Astrocyte of the cerebellum (primary cell): ENCODE measurements at regions not wholly inside any gene's neighbourhood (a gene's known extent, or its start where the extent isn't known, plus 50 kb on each side); places are given as distances from the start of the nearest gene placed in this dataset.
"Not testable (repeated sequence)": the region's sequence is repeated elsewhere in the genome, so short reads cannot be mapped to it uniquely, and the experiment has no call there.

Experiments
- DNase-seq: peaks from one replicate; pipeline ENCODE4 v3.0.0-alpha.2; 2011; ENCODE audit warnings: low read depth
- H3K4me3 ChIP-seq: 2 replicates; pipeline ENCODE4 v1.5.1; 2011; ENCODE audit warnings: mild to moderate bottlenecking, low read depth, low read length, moderate library complexity
- in situ Hi-C: cut with HindIII; loops from 2 replicates; pipeline ENCODE4 v1.10.0; 2017; ENCODE audit warnings: low sequenced_read_pairs
- TF ChIP-seq, protein P1 (sequence below): IDR thresholded peaks from 2 replicates; pipeline ENCODE4 v1.5.1; 2012; ENCODE audit warnings: low read length, low read depth, moderate library complexity, mild to moderate bottlenecking; ENCODE audit errors: missing control alignments

DNA sequence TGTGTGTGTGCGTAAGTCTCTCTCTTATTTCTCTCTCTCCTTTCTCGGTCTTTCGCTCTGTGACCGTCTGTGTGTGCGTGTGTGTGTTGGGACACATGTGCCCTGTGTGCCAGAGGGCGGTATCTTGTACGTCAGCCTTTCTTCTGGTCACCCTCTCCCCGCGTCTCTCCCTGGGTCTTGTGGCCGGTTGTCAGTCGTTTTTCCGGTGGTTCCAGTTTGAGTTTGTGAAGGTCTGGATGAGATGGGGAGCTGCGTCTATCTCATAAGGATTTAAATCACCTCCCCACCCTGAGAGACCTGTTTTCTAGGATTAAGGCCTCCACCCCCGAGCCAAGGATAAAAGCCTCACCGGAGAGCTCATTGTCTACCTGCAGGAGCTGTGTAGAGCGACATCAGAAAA lies 295.5 kb upstream of the ZNF337 start:
- TF ChIP-seq, protein P1, sequence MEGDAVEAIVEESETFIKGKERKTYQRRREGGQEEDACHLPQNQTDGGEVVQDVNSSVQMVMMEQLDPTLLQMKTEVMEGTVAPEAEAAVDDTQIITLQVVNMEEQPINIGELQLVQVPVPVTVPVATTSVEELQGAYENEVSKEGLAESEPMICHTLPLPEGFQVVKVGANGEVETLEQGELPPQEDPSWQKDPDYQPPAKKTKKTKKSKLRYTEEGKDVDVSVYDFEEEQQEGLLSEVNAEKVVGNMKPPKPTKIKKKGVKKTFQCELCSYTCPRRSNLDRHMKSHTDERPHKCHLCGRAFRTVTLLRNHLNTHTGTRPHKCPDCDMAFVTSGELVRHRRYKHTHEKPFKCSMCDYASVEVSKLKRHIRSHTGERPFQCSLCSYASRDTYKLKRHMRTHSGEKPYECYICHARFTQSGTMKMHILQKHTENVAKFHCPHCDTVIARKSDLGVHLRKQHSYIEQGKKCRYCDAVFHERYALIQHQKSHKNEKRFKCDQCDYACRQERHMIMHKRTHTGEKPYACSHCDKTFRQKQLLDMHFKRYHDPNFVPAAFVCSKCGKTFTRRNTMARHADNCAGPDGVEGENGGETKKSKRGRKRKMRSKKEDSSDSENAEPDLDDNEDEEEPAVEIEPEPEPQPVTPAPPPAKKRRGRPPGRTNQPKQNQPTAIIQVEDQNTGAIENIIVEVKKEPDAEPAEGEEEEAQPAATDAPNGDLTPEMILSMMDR: no peak
- H3K4me3 ChIP-seq: no peak overlapping the region
- in situ Hi-C loops: no loop called here
- DNase-seq: no peak

DNA sequence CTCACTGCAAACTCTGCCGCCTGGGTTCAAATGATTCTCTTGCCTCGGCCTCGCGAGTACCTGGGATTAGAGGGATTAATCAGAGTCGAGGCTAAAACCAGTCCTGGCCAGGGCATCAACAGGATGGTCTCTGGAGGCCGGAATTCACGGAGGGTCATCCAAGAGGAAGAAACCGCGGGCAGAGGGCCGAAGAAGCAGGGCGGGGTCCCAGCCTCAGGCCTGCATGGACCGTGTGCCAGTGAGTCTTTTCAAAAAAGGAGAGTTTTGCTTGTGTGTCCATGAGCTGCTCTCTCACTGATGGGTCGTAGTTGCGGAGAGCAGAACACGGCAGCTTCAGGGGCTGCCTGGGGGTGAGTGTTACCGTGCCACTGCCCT lies 295.1 kb upstream of the ZNF337 start:
- in situ Hi-C loops: no loop called here
- DNase-seq: no peak
- TF ChIP-seq, protein P1: no peak
- H3K4me3 ChIP-seq: no peak overlapping the region

DNA sequence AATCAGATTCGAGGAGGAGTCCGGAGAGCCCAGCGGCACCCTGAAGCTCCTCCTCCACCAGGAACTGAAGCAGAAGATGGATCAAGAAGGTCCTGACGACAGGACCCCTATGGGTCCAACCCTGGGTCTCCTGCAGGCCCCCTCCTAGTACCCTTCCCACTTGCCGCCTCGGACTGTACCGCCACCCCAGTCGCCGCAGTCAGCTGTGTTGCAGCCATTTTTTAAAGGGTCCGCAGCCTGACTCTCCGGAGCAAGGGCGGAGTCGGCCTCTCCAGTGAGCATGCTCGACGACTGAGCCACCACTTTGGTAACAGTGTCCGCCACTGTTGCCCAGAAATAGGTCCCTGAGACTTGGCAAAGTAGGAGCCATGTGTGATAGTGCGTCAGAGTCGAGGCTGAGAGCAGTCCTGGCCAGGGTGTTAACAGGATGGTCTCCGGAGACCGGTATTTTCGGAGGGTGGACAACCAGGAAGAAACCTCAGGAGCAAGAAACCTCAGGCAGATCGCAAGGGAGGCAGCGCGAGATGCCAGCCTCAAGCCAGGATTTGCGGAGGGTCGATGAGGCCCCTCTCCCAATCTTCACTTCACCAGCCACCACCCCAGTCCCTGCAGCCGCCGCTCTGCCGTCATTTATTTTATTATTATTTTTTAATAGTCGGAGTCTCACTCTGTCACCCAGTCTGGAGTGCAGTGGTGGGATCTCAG lies 294.6 kb upstream of the ZNF337 start:
- no peak overlapping the region for H3K4me3 ChIP-seq
- TF ChIP-seq, protein P1: no peak
- no peak for DNase-seq
- in situ Hi-C loops: no loop called here

DNA sequence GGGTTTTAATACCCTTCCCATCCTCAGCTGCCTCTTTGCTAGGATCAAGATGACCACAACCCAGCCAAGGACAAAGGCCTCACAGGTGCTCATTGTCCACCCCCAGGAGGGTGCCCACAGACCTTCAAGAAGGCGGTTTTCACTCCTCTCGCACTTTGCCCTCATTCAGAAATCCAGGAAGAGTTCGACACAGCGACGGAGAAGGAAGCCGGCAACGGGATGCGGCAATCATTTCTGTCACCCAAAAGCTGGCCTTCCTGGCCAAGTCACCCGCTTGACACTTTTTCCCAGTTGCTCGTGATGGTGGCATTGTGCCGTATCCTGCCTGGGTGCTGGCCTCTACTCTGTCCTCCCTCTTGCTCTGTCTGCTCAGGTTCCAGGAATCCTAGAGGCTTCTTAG lies 293.0 kb upstream of the ZNF337 start:
- DNase-seq, H3K4me3 ChIP-seq, in situ Hi-C loops: not testable (repeated sequence)

DNA sequence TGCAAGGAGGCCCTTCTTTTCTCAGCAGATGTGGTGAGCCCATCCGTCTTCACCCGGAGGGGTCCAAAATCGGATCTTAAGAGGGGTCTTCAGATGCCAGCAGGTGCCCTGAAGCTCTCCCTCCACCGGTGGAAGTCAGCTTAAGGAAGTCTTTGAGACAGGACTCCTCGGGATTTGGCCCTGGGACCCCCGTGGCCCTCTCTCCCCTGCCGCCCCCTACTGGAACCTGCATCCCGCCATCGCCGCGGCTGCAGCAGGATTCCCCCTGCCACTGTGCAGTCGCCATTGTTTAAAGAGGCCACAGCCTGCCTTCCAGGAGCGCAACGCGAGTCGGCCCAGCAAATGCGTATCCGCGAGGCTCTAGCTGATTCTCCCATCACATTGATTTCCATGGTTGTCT lies 292.5 kb upstream of the ZNF337 start:
- TF ChIP-seq, protein P1: no peak
- H3K4me3 ChIP-seq: no peak overlapping the region
- in situ Hi-C loops: no loop called here
- no peak for DNase-seq

DNA sequence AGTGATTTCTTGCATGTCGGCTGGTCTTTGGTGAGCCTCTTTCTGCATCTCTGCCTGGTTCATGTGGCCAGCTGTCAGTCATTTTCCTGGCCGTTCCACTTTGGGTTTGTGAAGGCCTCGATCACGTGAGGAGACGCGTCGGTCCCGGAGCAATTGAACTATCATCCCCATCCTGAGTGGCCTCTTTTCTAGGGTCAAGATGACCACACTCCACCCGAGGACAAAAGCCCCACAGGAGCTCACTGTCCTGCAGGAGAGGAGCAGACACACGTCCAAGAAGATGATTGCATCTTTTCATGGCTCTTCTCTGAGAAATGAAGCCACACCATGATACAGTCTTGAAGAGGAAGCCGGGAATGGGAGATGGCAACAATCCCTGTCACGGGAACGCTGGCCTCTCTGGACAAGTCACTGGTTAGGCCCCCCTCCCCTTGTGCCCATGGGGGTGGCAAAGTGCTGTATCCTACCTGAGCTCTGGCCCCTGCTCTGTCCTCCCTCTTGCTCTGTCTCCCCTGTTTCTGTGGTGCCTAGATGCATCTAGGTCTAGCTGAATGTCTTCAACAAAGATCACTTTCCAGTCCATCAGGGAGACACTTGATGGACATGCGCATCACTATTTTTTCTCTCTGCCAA lies 291.4 kb upstream of the ZNF337 start:
- H3K4me3 ChIP-seq, DNase-seq, in situ Hi-C loops: not testable (repeated sequence)

DNA sequence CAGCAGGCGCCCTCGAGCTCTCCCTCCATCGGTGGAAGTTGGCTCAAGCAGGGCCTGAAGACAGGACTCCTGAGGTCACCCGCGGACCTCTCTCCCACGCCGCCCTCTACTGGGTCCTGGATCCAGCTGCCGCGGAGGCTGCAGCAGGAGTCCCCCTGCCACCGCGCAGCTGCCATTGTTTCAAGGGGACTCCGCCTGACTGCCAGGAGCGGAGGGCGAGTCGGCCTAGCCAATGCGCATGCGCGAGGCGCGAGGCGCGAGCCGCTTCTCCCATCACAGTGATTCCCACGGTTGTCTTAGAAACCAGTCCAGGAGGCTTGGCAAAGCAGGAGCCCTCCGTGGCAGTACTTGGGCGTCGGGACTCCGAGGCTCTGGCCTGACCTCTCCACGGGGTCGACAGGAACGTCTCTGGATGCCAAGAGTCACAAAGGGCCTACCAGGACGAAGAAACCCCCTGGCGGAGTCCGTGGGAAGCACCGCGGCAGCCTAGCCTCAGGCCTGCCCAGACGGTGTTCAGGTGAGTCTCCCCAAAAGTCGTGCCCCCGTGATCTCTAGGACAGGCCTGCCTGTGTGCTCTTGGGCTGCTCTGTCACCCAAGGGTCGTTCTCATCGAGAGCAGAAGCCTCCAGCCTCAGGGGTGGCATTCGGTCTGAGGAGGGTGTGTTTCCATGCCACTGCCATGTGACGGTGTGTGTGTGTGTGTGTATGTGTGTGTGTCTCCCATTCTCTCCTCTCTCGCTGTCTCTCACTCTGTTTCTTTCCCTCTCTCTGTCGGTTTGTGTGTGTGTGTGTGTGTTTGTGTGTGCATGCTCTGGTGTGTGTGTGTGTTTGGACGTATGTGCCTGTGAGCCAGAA lies 290.6 kb upstream of the ZNF337 start:
- in situ Hi-C loops: no loop called here
- TF ChIP-seq, protein P1: peak; percentile 38
- DNase-seq: no peak
- H3K4me3 ChIP-seq: peak overlapping the region; percentile 26
